Liver (tissue), 8 donors: ENCODE measurements at regions not wholly inside any gene's neighbourhood (a gene's known extent, or its start where the extent isn't known, plus 50 kb on each side); places are given as distances from the start of the nearest gene placed in this dataset.

Source experiments
- DNase-seq: peaks from one replicate; pipeline ENCODE4 v3.0.0-alpha.2; 2017; ENCODE audit warnings: low spot score
- H3K27ac ChIP-seq, 2 donors: one replicate each; pipeline ENCODE4 v1.7.0; 2013; ENCODE audit warnings: inconsistent platforms in 2 of 2, low read length in 2 of 2, control low read depth in 1 of 2, low read depth in 1 of 2, mild to moderate bottlenecking in 1 of 2
- H3K27me3 ChIP-seq, 4 donors: one replicate each; pipeline versions ENCODE4 v1.6.1 to v1.7.0; 2013; ENCODE audit warnings: low read length in 3 of 4, inconsistent platforms in 1 of 4, mild to moderate bottlenecking in 1 of 4, moderate library complexity in 1 of 4; ENCODE audit not compliant: control insufficient read depth in 4 of 4, insufficient read depth in 4 of 4
- H3K36me3 ChIP-seq, 4 donors: one replicate each; pipeline versions ENCODE4 v1.6.1 to v1.7.0; 2013; ENCODE audit warnings: low read length in 3 of 4, mild to moderate bottlenecking in 3 of 4, low read depth in 1 of 4, moderate library complexity in 1 of 4; ENCODE audit not compliant: control insufficient read depth in 4 of 4, insufficient read depth in 3 of 4
- H3K4me1 ChIP-seq, 4 donors: one replicate each; pipeline versions ENCODE4 v1.6.1 to v1.7.0; 2013; ENCODE audit warnings: low read length in 3 of 4, mild to moderate bottlenecking in 3 of 4, moderate library complexity in 1 of 4; ENCODE audit not compliant: control insufficient read depth in 4 of 4, insufficient read depth in 4 of 4
- H3K4me3 ChIP-seq, 3 donors: one replicate each; pipeline versions ENCODE4 v1.6.1 to v1.7.0; 2013; ENCODE audit warnings: low read length in 3 of 3, control low read depth in 1 of 3, low read depth in 1 of 3, mild to moderate bottlenecking in 1 of 3
- H3K9ac ChIP-seq, 2 donors: one replicate each; pipeline ENCODE4 v1.7.0; 2013; ENCODE audit warnings: low read length in 2 of 2, mild to moderate bottlenecking in 2 of 2, moderate library complexity in 2 of 2, control low read depth in 1 of 2, low read depth in 1 of 2
- H3K9me3 ChIP-seq, 4 donors: one replicate each; pipeline versions ENCODE4 v1.6.1 to v1.7.0; 2013; ENCODE audit warnings: low read length in 3 of 4; ENCODE audit not compliant: control insufficient read depth in 4 of 4
- ATF3 ChIP-seq: IDR thresholded peaks from 2 replicates; pipeline ENCODE4 v1.6.1; 2016; ENCODE audit warnings: antibody characterized with exemption
- CTCF ChIP-seq: fragments of 150-350 bp; IDR thresholded peaks from 2 replicates; pipeline ENCODE4 v1.5.1; 2017; ENCODE audit warnings: improper control_type of control experiment, low read depth, low read length; ENCODE audit not compliant: missing input control
- EGR1 ChIP-seq, 2 donors: IDR thresholded peaks; 2 replicates each; pipeline ENCODE4 v1.6.1; 2016 to 2018; ENCODE audit warnings: antibody characterized with exemption in 2 of 2, low read depth in 2 of 2
- FOXA2 ChIP-seq: IDR thresholded peaks from 2 replicates; pipeline ENCODE4 v1.6.1; 2016; ENCODE audit warnings: antibody characterized with exemption
- GABPA ChIP-seq, 2 donors: IDR thresholded peaks in 1 of 2; conservative IDR thresholded peaks in 1 of 2; 2 replicates each; pipeline ENCODE4 v1.6.1; 2016; ENCODE audit warnings: antibody characterized with exemption in 2 of 2, mild to moderate bottlenecking in 1 of 2, moderate library complexity in 1 of 2
- HNF4A ChIP-seq, 2 donors: conservative IDR thresholded peaks; 2 replicates each; pipeline ENCODE4 v1.6.1; 2016; ENCODE audit warnings: antibody characterized with exemption in 2 of 2, mild to moderate bottlenecking in 2 of 2
- JUND ChIP-seq, 2 donors: IDR thresholded peaks; 2 replicates each; pipeline ENCODE4 v1.6.1; 2016; ENCODE audit warnings: antibody characterized with exemption in 2 of 2
- NR2F2 ChIP-seq: IDR thresholded peaks from 2 replicates; pipeline ENCODE4 v1.6.1; 2016; ENCODE audit warnings: antibody characterized with exemption
- RAD21 ChIP-seq, 2 donors: IDR thresholded peaks; 2 replicates each; pipeline ENCODE4 v1.6.1; 2016; ENCODE audit warnings: antibody characterized with exemption in 2 of 2, mild to moderate bottlenecking in 2 of 2
- REST ChIP-seq: IDR thresholded peaks from 2 replicates; pipeline ENCODE4 v1.6.1; 2016; ENCODE audit warnings: antibody characterized with exemption, mild to moderate bottlenecking
- RXRA ChIP-seq, 2 donors: IDR thresholded peaks; 2 replicates each; pipeline ENCODE4 v1.6.1; 2017 to 2018; ENCODE audit warnings: antibody characterized with exemption in 2 of 2, mild to moderate bottlenecking in 1 of 2
- TAF1 ChIP-seq: conservative IDR thresholded peaks from 2 replicates; pipeline ENCODE4 v1.6.1; 2016; ENCODE audit warnings: antibody characterized with exemption, mild to moderate bottlenecking
- YY1 ChIP-seq: IDR thresholded peaks from 2 replicates; pipeline ENCODE4 v1.6.1; 2016; ENCODE audit warnings: antibody characterized with exemption, mild to moderate bottlenecking
- ZBTB33 ChIP-seq: IDR thresholded peaks from 2 replicates; pipeline ENCODE4 v1.6.1; 2016; ENCODE audit warnings: antibody characterized with exemption
- WGBS: extraction: QIAGEN DNeasy Blood & Tissue Kit; methylation state at CpG from one replicate; pipeline ENCODE4 v1.1.7; 2013; 5-methylcytosine and 5-hydroxymethylcytosine counted together
- donor health status: healthy.
- donor health status: healthy.
- donor health status: healthy.
- donor health status: healthy.
- donor health status: healthy.

- TF ChIP-seq ZBTB33, result no peak
- no peak for TF ChIP-seq CTCF
Measured at GRCh38 chr15:88993662-88994061, 80.5 kb upstream of the MFGE8 start (continued).

GRCh38 chr15:88994286-88994685 lies 81.1 kb upstream of the MFGE8 start:
- Histone ChIP-seq H3K4me3 (no peak overlapping the region), H3K36me3 (no peaks in the 10 kb centered on the region), H3K27ac (no peak overlapping the region), H3K9ac (no peak overlapping the region), H3K4me1 (no peaks in the 10 kb centered on the region), H3K9me3 (no peaks in the 10 kb centered on the region), H3K27me3 (no peaks in the 10 kb centered on the region)
- no peak for TF ChIP-seq HNF4A (conservative IDR thresholded peaks at IDR 0.05)
- TF ChIP-seq ATF3, result no peak
- TF ChIP-seq RAD21 (IDR thresholded peaks at IDR 0.05), result no peak
- TF ChIP-seq JUND (IDR thresholded peaks at IDR 0.05), result no peak
- no peak for TF ChIP-seq REST
- TF ChIP-seq FOXA2, result no peak
- no peak for TF ChIP-seq RXRA (IDR thresholded peaks at IDR 0.05)
- TF ChIP-seq EGR1 (IDR thresholded peaks at IDR 0.05; ENCODE audit: low read depth in 2 of 2), result no peak
- no peak for TF ChIP-seq CTCF
- TF ChIP-seq NR2F2, result no peak
- no peak for TF ChIP-seq YY1
- TF ChIP-seq GABPA (IDR thresholded peaks at IDR 0.05 in 1 of 2, conservative IDR thresholded peaks at IDR 0.05 in 1 of 2), result no peak
- no peak for TF ChIP-seq TAF1
- DNase-seq, result no peak
- WGBS, result 89% methylated on average over 1 of the region's 1 CpG
